ENCODE measurements at regions not wholly inside any gene's neighbourhood (a gene's known extent, or its start where the extent isn't known, plus 50 kb on each side); places are given as distances from the start of the nearest gene placed in this dataset.
A peak's percentile ranks its signal among the peaks of the same experiment; 100 is the strongest.

DNA sequence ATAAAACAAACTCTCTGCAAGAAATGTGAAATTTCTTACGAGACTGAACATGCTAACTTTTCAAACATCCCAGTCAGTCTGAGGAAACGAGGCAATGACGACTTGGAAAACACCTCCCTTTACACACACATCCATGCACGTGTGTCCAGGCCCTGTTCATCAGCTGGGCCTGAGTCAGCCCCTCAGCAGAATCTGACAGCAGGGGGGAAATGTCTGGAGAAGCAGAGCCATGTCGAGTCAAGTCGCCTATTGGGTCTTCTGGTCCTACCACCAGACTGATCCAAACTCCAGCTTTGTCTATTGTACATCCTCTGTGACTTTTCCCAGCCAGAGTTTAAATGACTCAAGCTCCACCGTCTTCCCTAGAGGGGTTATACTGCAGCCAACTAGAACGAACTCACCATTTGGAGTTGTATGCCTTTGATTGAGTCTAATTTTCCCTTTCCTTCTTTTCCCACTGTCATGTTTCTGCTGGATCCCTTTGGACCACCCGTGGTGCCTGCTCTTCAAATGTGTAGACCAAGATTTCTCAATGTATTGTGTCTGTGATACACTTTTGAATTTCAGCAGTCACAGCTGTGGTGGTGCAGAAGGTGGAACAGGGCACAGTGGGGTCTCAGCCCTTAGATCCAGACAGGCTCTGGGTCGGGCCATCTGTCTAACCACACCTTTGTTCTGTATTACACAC, 254.0 kb downstream of the CDC5L start:
- peak; percentile 62 for DNase-seq

- no peak for DNase-seq
Observed at GRCh38 chr6:44642349-44642748, 254.8 kb downstream of the CDC5L start.

- DNase-seq: no peak
Observed at GRCh38 chr6:44642870-44643522, 255.5 kb downstream of the CDC5L start.

DNA sequence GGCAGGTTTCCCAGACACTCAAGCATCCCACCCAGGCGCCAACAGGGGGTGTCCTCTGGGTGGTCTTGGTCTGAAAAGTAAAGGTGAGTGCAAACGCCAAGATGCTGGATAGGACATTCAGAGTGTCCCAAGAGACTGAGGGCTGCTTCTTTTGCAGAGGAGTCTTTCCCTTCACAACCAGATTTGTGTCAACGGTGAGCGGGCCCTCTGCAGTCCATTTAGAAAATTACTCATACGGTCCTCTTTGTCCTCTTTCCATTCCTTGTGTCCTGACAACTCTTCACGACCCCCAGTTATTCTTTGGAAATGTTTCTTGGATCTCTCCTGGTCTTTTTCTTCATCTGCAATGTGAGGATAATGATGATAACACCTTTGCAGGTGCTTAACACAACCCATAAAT, 257.8 kb downstream of the CDC5L start:
- no peak for DNase-seq

DNA sequence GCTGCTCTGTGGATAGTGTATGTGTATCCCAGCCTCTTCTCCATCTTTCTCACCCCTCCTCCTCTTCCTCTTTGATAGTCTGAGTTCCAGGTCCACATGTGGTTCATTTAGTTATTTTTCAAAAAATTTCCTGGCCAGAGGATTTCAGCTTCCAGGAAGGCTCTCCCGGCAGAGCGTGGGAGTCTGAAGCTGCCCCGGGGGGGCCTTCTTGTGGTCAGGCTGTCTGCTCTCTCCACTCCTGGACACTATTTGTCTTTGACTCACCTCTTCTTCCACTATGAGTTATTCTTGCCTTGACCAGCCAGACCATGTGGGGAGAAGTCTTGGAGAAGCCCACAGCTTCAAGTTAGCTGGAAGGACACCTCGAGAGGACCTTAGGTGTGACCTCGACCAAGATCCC, 258.8 kb downstream of the CDC5L start:
- DNase-seq: no peak

GRCh38 chr6:44649365-44650025, 262.0 kb downstream of the CDC5L start:
- DNase-seq: peak; percentile 56

- DNase-seq: no peak
Observed at GRCh38 chr6:44650495-44650894, 263.0 kb downstream of the CDC5L start.

DNA sequence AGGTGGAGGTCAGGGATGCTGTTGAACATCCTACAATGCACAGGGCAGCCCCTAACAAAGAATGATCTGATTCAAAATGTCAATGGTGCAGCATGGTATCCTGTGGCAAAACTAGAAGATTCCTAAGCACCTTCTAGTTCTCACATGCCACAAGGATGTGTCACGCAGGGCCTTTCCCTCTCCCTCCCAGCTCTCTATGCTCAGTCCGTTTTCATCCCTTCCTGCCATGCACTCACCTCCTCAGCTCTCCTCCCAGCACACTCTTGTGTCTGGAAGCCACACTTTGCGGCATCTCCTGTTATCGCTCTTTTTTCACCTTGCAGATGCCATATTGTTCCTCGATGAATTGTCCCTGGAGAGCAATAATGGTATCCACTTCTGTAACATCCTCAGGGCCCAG, 263.4 kb downstream of the CDC5L start:
- DNase-seq: no peak

DNA sequence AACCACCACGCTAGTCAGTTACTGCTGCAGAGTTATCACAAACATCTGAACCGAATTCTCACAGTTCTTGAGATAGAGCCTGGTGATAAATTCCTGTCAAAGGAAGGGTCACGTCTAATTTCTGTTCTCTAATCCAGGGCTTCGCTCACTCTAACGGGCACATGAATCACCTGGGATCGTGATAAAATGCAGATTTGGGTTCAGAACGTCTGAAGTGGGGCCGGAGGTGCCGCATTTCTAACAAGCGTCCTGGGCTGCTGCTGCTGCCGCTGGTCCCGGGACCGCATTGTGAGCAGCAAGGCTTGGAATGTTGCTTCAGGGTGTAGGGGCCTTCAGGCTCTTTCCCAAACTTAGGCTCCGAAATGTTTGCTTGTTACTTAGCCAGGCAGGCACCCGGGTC, 264.1 kb downstream of the CDC5L start:
- DNase-seq: no peak

DNA sequence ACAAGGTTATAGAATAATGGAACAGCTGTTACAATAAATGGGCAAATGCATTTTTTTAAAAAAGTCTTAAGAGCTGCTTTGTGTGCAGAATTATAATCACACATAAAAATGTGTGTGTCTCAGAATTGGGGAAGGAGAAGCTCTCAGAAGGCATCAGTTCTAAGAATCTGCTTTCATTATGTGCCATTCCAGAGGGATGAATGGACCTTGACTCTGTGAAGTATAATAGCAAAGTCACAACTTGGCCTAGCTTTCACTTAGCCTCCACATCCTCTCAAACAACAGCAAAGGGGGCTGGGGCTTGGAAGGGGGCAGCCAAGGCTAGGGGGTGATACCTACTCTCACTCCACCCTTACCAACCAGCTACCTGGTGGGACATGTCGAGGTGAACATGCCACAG, 265.0 kb downstream of the CDC5L start:
- DNase-seq: no peak

DNA sequence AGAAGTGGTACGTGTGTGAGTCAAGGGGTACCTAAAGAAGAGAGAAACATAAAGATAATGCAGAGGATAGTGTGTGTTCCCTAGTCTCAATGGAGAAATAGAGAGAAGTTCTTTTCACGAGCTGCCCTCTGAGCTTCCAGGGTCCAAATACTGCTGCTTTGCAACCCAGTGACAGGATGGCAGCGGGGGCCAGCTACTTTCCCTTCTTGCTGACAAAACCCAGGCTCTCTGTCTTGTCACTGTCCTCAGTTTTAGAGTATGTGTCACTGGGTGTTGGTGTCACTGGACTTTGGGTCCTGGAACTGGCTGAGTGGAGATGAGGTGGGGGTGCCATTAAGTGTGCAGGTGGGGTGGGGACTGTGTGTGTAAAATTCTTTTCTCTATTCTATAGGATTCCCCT, 265.6 kb downstream of the CDC5L start:
- no peak for DNase-seq

DNA sequence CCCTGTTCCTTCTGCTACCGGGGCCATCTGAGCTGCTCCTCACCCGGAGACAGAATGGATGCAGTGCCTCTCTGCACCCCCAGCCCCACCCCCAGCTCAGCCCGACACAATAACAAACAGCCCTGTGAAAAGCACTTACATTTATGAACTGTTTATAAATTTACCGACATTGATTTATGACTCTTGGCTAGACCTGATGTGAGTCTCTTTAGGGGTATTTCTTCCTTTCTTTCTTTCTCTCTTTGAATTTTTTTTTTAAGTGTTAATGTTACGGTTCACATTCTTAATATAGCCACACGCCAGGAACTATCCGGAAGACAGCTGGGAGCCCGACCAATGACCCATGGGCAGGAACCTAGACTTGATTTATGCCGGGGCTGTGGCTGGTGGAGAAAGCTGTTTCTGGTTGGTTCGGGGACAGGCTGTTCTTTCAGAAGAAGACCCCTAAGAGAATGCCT, 266.3 kb downstream of the CDC5L start:
- DNase-seq: peak; percentile 48

- DNase-seq: peak; percentile 81
Observed at GRCh38 chr6:44655412-44656342, 268.2 kb downstream of the CDC5L start.

GRCh38 chr6:44656691-44657090, 269.2 kb downstream of the CDC5L start:
- no peak for DNase-seq

DNA sequence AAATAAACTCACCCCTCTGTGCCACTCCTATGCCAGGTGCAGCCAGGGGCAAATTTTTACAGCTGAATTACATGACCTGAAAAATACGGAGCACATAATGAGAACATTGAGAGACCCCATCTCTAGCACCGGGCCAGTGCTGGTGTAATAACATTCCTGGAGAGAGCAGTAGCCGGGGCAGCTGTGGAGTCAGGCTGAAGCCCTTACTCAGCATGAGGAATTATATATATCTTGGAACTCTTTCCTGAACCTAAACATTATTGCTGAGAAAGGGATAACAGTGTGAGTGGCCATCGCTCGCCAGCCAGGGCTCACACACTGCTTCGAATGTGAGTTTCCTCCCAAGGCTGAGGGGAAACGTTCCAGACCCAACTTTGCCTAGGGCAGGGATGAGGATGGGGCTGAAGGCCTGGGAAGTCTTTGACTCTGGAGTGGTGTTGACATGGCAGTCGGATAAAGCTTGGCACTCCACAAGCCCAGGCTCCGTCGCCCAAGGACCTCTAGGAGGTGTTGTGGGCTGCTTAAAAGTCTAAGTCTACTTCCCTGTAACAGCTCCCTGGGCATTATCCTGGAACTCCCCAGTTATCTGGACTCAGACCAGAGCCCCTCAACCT, 269.8 kb downstream of the CDC5L start:
- no peak for DNase-seq

DNA sequence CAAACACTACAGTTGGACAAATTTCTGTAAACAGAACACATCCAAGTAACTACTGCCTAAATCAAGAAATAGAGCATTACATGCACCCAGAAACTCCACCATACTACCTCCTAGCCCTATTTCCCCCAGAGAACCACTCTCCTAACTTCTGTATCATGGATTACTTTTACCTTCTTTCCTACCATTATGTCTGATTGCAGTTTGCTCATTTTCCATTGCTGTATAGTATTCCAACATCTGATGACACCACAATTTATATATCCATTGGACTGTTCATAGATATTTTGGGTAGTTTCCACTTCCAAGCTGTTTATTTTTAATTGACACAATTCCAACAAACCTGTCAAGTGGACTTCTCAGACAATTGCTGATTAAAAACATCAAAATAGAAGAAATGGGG, 271.1 kb downstream of the CDC5L start:
- no peak for DNase-seq

GRCh38 chr6:44659726-44660125, 272.2 kb downstream of the CDC5L start:
- DNase-seq: no peak

GRCh38 chr6:44660561-44661220, 273.2 kb downstream of the CDC5L start:
- peak; percentile 85 for DNase-seq

DNA sequence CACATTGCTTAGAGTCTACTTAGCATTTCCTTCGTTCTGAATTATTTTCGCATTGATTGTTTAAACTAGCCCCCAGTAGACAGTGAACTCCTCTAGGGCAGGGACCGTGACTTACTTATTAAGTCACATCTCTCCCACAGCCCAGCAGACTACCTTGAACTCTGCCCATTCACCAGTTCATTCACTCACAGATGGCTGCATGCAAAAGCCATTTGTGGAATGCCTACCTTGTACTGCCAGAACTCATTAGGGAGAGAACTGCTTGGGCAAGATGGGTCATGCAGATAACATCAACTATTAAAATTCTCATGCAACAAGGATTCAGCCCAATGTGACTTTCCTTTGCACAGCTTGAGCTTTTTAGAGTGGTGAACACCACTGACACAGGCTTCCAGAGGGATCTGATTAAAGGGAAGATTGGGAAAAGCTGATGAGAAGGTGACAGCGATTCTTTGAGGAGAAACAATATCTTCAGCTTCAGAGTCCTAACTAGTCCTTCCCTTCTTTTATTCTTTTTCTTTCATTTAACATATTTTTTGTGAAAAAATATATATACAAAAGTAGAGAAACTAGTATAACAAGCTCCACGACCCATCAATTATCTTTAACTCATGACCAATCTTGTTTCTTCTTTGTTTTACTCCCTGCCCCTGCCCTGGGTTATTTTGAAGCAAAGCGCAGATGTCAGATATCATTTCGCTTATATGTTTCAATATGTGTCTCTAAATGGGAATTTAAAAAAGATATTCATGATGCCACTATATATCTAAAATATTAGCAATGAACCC, 273.9 kb downstream of the CDC5L start:
- no peak for DNase-seq

DNA sequence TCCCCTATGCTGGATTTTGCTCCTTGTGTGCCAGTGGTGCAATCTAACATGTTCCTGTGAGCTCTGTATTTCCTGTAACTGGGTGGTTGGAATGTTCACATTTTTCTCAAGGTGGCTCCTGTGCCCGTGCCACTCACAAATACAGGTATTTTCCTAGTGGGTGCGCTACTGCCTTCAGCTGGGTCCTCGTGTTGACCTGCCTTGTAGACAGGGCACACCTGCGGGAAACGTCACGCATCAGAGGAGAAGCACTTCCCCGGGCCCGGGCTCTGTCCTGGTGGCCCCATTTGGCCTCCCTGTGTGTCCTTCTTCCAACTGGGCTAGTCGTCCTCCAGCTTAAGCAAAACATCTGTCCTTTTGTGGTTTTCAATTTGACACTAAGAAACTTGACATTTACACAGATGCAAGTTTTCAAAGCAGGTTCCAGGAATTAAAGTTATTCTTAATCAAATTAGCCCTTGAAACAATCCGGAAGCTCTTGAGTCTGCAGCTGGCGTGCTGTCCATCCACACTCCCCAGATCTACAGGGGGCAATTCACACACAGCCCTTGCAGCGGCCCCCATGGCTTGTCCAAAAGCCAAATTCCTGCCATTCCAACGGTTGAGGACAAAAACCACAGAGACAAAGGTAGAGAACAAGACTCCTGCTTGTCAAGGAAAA, 275.1 kb downstream of the CDC5L start:
- peak; percentile 75 for DNase-seq

All from tongue (tissue), 1 donor.